ENCODE measurements at regions not wholly inside any gene's neighbourhood (a gene's known extent, or its start where the extent isn't known, plus 50 kb on each side); places are given as distances from the start of the nearest gene placed in this dataset.

GRCh38 chr17:15177343-15177742 is 87.8 kb downstream of the PMP22 start:
- DNase-seq (ENCODE audit: low read depth): no peak

- DNase-seq (ENCODE audit: low read depth): no peak
Measured at GRCh38 chr17:15175356-15175755, 89.8 kb downstream of the PMP22 start.

DNA sequence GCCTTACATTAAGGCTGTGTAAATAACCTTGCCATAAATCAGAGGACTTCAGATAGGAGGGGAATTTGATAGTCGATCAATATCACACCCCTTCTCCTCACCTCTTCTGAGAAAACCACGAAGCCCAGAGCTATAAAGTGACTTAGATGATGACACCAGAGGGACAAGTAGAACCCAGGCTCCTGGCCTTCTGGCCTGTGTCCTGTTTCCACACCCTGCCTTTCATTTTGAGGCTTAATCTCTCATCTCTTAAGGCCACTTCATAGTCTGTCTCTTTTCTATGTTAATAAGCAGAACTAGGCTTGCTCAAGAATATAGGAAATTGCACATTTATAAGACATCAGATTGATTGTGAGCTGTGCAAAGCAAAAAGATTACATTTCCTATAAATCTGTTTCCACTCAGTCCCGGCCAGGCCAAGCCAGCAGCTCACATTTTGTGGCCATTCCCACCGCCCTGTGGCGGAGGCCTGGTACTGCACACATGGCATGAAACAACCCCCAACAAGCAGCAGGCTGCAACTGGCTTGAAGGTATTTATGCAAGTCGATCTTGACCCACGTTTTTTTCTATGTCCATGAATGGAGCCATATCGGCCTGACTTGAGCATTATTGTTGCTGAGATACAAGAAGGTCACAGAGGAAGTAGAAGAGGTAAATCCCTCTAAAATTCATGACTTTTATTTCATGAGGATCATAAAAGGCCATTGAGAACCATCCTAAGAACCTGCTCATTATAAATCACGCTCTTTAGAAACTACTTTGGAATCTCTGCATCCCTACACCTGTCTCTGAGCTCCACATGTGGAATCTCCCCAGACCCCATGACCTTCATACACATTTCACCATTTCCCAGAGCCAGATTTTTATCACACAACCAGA is 93.7 kb downstream of the PMP22 start:
- DNase-seq (ENCODE audit: low read depth): peak; percentile 16

DNA sequence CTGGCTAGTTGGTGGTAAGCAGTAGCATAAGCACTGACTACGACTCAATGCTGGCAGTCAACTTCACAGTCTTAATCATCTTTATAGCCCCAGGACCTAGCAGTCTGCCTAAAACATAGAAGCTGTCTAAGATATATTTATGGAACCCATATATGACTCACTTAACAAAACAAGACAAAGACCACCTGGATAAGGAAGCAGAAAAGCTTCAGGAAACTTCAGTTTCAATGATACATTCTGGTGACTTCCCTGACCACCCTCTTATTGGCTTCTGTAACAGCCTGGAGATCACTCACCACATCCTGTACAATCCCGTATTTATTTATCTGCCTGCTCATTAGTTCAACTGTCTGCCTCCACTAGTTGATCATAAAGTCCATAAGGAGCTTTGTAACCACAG is 95.5 kb downstream of the PMP22 start:
- no peak for DNase-seq (ENCODE audit: low read depth)

- DNase-seq (ENCODE audit: low read depth): no peak
Measured at GRCh38 chr17:15168379-15168778, 96.7 kb downstream of the PMP22 start.

- DNase-seq (ENCODE audit: low read depth): no peak
Measured at GRCh38 chr17:15161395-15161794, 103.7 kb downstream of the PMP22 start.

DNA sequence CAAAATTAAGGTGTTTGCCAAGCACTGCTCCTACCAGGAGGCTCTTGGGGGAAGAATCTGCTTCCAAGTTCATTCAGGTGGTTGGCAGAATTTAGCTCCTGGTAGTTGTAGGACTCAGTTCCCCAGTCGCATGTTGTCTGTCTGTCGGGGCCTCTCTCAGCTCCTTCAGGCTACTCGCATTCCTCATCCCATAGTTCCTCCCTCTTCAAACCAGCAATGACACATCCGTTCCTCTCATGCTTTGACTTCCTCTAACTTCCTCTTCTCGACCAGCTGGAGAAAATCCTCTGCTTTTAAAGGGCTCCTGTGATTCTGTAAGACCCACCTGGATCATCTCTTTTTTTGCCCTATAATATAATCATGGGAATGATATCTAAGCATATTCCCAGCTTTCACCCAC is 108.1 kb downstream of the PMP22 start:
- DNase-seq (ENCODE audit: low read depth): no peak

- no peak for DNase-seq (ENCODE audit: low read depth)
Measured at GRCh38 chr17:15154618-15155017, 110.5 kb downstream of the PMP22 start.

GRCh38 chr17:15145621-15146020 is 119.5 kb downstream of the PMP22 start:
- DNase-seq (ENCODE audit: low read depth): no peak

DNA sequence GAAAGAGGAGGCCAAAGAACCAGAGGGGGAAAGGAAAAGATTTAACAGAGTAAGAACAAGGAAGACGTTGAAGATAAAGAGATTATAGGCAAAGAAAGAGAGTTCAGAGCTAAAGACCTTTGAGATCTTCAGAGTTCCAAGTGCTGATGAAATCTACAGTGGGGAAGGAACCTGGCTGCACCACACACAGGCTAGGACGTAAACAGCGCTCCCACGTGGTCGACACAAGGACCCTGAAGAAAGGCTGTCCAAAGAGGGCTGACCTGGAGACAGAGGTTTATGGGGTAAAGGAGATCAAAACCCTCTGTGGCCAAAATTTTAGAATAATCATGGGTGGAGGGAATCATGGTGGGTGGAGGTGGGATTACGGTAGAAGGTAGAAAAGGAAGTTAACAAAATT is 121.6 kb downstream of the PMP22 start:
- DNase-seq (ENCODE audit: low read depth): no peak

DNA sequence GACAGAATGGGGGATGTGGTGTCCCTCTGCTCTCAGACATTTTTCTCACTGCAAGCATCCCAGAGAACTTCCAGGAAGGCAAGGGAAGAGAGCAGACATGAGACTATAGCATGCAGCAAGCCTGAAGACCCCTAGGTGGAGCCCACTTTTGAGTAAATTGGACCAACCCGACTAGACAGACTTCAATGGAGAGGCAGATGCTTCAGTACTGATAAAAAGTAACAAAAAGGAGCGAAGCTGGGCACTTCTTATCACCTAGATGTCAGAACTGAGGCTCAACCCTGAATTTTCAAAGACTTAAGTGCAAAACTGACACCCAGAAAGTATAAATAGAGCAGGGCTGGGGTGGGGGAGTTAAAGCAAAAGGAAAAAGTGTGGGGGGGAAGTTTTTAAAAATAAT is 130.8 kb downstream of the PMP22 start:
- no peak for DNase-seq (ENCODE audit: low read depth)

GRCh38 chr17:15133826-15134225 is 131.3 kb downstream of the PMP22 start:
- DNase-seq (ENCODE audit: low read depth): no peak

DNA sequence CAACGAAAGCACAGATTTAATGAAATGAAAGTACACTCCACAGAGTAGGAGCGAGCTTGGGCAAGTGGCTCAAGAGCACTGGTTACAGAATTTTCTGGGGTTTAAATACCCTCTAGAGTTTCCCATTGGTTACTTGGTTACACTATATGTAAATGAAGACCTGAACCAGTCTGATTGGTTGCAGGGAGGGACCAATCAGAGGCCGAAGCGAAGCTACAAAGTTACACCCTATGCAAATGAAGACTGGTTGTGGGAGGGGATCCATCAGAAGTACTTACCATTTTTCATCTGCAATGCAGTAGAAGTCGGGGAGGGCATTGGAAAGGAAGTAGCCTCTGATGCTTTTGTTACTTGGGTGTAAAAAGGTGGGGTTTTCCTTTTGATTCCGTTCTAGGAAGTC is 132.0 kb downstream of the PMP22 start:
- DNase-seq (ENCODE audit: low read depth): no peak

DNA sequence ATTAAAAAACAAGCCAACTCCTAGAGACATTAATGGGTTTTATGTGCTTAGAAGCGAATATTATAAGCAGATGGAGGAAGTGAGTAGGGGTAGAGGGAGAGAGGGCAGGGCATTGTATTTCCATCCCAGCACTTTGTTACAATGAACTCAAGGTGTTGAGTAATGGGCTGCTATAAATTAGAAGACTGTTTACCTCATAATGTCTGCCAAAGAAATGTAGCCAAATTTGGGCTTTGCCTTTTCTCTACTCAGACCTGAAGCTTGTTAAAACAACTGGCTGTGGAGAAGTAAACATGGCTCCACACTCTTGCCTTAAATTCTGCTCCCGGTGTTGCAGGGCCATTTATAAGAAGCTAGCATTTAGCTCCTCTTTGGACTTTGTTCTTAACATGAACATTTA is 134.7 kb downstream of the PMP22 start:
- no peak for DNase-seq (ENCODE audit: low read depth)

- no peak for DNase-seq (ENCODE audit: low read depth)
Measured at GRCh38 chr17:15129986-15130385, 135.1 kb downstream of the PMP22 start.

DNA sequence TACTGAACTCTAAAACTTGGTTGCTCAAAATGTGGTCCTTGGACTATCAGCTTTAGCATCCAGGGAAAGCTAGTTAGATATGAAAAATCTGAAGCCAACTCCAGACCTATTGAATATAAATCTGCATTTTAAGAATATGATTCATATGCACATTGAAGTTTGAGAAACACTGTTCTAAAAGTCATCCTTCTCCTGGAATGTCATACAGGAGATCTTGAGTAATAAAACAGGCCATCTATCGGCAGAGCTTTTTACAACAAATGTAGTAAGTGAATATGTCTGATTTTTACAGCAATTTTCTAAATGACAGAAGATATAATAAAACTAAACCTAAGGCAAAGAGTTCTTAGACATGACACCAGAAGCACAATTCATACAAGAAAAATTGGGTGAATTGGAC is 140.4 kb downstream of the PMP22 start:
- DNase-seq (ENCODE audit: low read depth): no peak

DNA sequence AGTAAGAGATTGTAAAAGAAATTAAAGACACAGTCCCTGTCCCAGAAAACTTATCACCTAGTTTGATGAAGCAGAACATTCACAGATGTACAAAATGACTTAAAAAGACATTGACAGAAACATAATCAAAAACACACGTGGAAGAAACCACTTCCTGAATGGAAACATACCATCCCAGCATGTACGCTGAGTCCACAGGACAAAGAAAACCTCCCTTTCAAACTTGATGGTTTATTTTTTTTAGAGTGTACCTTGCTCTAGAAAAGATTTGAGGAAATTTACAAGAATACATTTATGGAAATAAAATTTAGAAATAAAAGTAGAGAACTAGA is 140.9 kb downstream of the PMP22 start:
- DNase-seq (ENCODE audit: low read depth): no peak

DNA sequence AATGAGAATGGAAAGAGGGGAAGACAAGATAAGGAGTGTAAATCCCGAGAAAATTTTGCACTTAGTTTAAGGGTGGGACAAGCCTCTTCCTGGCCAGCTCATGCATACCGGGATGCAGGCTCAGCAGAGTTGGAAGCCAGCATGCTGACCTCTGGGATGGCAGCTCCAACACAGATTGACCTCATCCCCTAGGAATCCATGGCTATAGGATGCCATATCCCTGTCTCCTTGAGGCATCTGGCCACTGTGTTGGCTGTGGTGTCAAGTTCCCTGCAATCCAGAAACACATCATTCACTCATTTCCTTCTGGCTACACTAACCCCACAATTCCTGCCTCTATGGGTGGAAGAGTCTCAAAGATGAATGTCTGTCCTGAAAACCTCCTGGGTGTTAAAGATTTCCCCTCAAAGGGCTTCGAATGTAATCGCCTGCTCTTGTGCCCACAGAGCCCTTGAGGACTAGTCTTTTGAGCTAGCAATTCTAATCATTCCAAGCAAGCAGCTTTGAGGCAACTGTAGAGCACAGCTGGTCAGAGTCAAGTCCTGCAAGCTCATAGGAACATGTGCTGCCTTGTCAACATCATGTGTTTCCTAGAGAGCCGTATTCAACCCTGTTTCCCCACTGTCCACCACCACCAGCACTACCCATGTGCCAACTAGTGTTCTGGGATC is 141.4 kb downstream of the PMP22 start:
- no peak for DNase-seq (ENCODE audit: low read depth)

DNA sequence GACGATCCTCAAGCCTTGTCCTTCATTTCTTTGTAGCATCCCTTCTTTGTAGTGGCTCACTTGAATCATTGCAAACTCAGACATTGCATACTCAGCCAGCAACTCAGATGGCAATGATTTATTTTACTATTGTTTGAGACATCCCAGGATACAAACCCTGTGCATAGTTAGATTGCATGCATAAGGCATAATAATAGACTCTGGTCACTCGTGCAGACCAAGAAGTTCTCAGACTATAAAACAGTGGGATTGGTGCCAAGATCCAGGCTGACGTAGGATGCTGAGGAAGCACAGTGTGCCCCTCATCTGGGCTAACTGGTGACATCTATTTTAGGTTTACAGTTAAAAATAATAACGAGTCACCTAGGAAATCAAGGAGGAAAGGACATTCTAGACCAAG is 142.3 kb downstream of the PMP22 start:
- DNase-seq (ENCODE audit: low read depth): no peak

GRCh38 chr17:15121426-15121825 is 143.7 kb downstream of the PMP22 start:
- DNase-seq (ENCODE audit: low read depth): no peak

- DNase-seq (ENCODE audit: low read depth): no peak
Measured at GRCh38 chr17:15119968-15120367, 145.2 kb downstream of the PMP22 start.

GRCh38 chr17:15117239-15117638 is 147.9 kb downstream of the PMP22 start:
- DNase-seq (ENCODE audit: low read depth): no peak

DNA sequence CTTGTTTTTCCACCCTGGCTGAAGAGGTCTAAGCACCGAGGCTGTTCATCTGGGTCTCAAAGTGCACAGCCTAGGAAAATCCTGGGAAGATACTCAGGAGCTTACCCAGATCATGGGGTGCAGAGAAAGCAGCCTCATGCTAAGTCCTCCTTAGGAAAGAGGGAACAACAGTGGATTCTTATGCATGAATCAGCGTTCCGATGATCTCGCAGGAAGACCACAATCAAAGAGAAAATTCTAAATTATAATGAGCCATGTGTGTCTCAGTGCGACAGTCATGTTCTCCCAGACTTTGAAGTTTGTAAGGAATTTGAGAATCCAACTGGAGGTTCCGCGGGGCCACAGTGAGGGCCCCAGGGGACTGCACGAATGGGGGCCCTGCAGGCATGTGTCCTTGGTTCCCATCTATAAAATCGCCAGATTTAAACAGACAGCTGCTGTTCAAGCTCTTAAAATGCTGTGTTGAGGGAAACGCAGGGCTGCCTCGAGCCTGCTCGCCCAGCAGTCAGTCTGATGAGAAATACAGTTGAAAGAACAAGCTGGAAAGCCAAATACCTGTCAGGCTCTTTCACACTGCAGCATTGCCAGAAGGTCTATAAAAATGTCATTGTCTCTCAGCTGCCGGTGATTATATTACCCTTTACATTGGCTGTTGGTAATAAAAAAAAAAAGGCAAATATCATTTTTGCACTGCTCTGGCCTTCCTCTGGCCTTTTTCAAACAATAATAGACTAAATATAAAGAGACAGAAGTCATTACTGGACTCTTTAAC is 152.1 kb downstream of the PMP22 start:
- no peak for DNase-seq (ENCODE audit: low read depth)

Measured in renal cortical epithelial cell (primary cell).